HEK293T (cell line): ENCODE measurements at regions not wholly inside any gene's neighbourhood (a gene's known extent, or its start where the extent isn't known, plus 50 kb on each side); places are given as distances from the start of the nearest gene placed in this dataset.
A peak's percentile ranks its signal among the peaks of the same experiment; 100 is the strongest.

ENCODE experiments used
- CTCF ChIA-PET: fragments of 350-600 bp; formaldehyde crosslinking; extraction: SDS; loops from one replicate; lab custom pipeline; 2021; ENCODE audit warnings: antibody characterized with exemption, inconsistent platforms; lab: Yijun Ruan, JAX
- POLR2A ChIA-PET: fragments of 350-600 bp; formaldehyde crosslinking; extraction: SDS; loops from one replicate; lab custom pipeline; 2020; ENCODE audit warnings: antibody characterized with exemption, inconsistent platforms; lab: Yijun Ruan, JAX
- DNase-seq: peaks from one replicate; pipeline ENCODE4 v3.0.0; 2012; ENCODE audit warnings: mixed read lengths; ENCODE audit errors: extremely low spot score
- ARNT ChIP-seq: fragments of 450-650 bp; IDR thresholded peaks from 2 replicates; pipeline ENCODE4 v1.6.1; 2017; ENCODE audit warnings: mild to moderate bottlenecking
- BHLHE40 ChIP-seq: fragments of 450-650 bp; IDR thresholded peaks from 2 replicates; pipeline ENCODE4 v1.6.1; 2016; ENCODE audit warnings: mild to moderate bottlenecking, moderate library complexity, borderline replicate concordance
- CTBP1 ChIP-seq: fragments of 450-650 bp; IDR thresholded peaks from 2 replicates; pipeline ENCODE4 v1.6.1; 2016; ENCODE audit warnings: borderline replicate concordance
- ELF4 ChIP-seq: fragments of 450-650 bp; IDR thresholded peaks from 2 replicates; pipeline ENCODE4 v1.6.1; 2017; ENCODE audit warnings: antibody characterized with exemption
- FOXA1 ChIP-seq: fragments of 450-650 bp; IDR thresholded peaks from 2 replicates; pipeline ENCODE4 v1.6.1; 2016; ENCODE audit warnings: mild to moderate bottlenecking
- FOXK2 ChIP-seq: fragments of 450-650 bp; IDR thresholded peaks from 2 replicates; pipeline ENCODE4 v1.6.1; 2016; ENCODE audit warnings: mild to moderate bottlenecking
- FOXM1 ChIP-seq: fragments of 450-650 bp; IDR thresholded peaks from 2 replicates; pipeline ENCODE4 v1.6.1; 2017; ENCODE audit warnings: mild to moderate bottlenecking, borderline replicate concordance
- HDGF ChIP-seq: fragments of 450-650 bp; IDR thresholded peaks from 2 replicates; pipeline ENCODE4 v1.6.1; 2017; ENCODE audit warnings: antibody characterized with exemption, borderline replicate concordance
- L3MBTL2 ChIP-seq: fragments of 450-650 bp; conservative IDR thresholded peaks from 2 replicates; pipeline ENCODE4 v1.6.1; 2016; ENCODE audit warnings: mild to moderate bottlenecking
- LEF1 ChIP-seq: fragments of 450-650 bp; IDR thresholded peaks from 2 replicates; pipeline ENCODE4 v1.6.1; 2017; ENCODE audit warnings: mild to moderate bottlenecking, borderline replicate concordance
- NFRKB ChIP-seq: fragments of 450-650 bp; IDR thresholded peaks from 2 replicates; pipeline ENCODE4 v1.6.1; 2016; ENCODE audit warnings: mild to moderate bottlenecking, moderate library complexity
- PKNOX1 ChIP-seq: fragments of 450-650 bp; IDR thresholded peaks from 2 replicates; pipeline ENCODE4 v1.6.1; 2016
- SP1 ChIP-seq: fragments of 450-650 bp; IDR thresholded peaks from 2 replicates; pipeline ENCODE4 v1.6.1; 2017
- SUZ12 ChIP-seq: fragments of 450-650 bp; IDR thresholded peaks from 2 replicates; pipeline ENCODE4 v1.6.1; 2016; ENCODE audit warnings: mild to moderate bottlenecking
- TARDBP ChIP-seq: fragments of 450-650 bp; IDR thresholded peaks from 2 replicates; pipeline ENCODE4 v1.6.1; 2016
- ZNF384 ChIP-seq: fragments of 450-650 bp; IDR thresholded peaks from 2 replicates; pipeline ENCODE4 v1.6.1; 2016

GRCh38 chr4:36394352-36394903 is 113.0 kb downstream of the DTHD1 start:
- no peak for DNase-seq
- ChIA-PET CTCF (no interaction called here), POLR2A (no interaction called here)
- TF ChIP-seq NFRKB, result no peak
- no peak for TF ChIP-seq ARNT
- TF ChIP-seq SP1, result no peak
- TF ChIP-seq HDGF, result no peak
- no peak for TF ChIP-seq L3MBTL2
- no peak for TF ChIP-seq ELF4

- CTCF ChIA-PET, result interaction anchor here (0.6 to 1.0 kb wide), 2 partner anchors 42 to 51 kb away, joined by 3 to 4 read pairs; no protein-coding TSS in a partner anchor
- POLR2A ChIA-PET, result no interaction called here
- TF ChIP-seq BHLHE40, result no peak
- TF ChIP-seq ZNF384, result no peak
- TF ChIP-seq L3MBTL2, result no peak
- TF ChIP-seq FOXA1, result no peak
- no peak for TF ChIP-seq SP1
- DNase-seq, result peak; percentile 9
Measured at GRCh38 chr4:36399762-36400353, 118.4 kb downstream of the DTHD1 start.

- CTCF ChIA-PET, result interaction anchor here (0.5 kb wide), 1 partner anchor 987 kb away, joined by 4 read pairs; no protein-coding TSS in a partner anchor
Measured at GRCh38 chr4:36402008-36402758, 120.8 kb downstream of the DTHD1 start.

GRCh38 chr4:36411338-36411737 is 129.9 kb downstream of the DTHD1 start:
- ChIA-PET CTCF (no interaction called here), POLR2A (no interaction called here)
- DNase-seq, result no peak
- TF ChIP-seq FOXK2 (no peak), LEF1 (no peak), ARNT (no peak), FOXM1 (no peak), PKNOX1 (no peak), BHLHE40 (no peak), ELF4 (no peak), FOXA1 (no peak)

More at GRCh38 chr4:36402008-36402758, 120.8 kb downstream of the DTHD1 start:
- POLR2A ChIA-PET, result no interaction called here
- TF ChIP-seq PKNOX1 (no peak), FOXA1 (no peak), CTBP1 (no peak), ZNF384 (no peak), ARNT (no peak), FOXM1 (no peak), BHLHE40 (no peak), SUZ12 (no peak), TARDBP (no peak), FOXK2 (no peak), ELF4 (no peak), NFRKB (no peak), L3MBTL2 (no peak), SP1 (no peak)
- no peak for DNase-seq

- CTCF ChIA-PET, result no interaction called here
- DNase-seq, result no peak
- POLR2A ChIA-PET, result no interaction called here
- TF ChIP-seq CTBP1 (no peak), ZNF384 (no peak), ELF4 (no peak), HDGF (no peak), SP1 (no peak), TARDBP (no peak), BHLHE40 (no peak), NFRKB (no peak), ARNT (no peak)
Measured at GRCh38 chr4:36414248-36414647, 132.8 kb downstream of the DTHD1 start.

- POLR2A ChIA-PET, result no interaction called here
- CTCF ChIA-PET, result no interaction called here
- TF ChIP-seq ZNF384 (no peak), HDGF (no peak), CTBP1 (no peak)
- DNase-seq, result no peak
Measured at GRCh38 chr4:36417146-36417545, 135.7 kb downstream of the DTHD1 start.

GRCh38 chr4:36420111-36420679 is 138.8 kb downstream of the DTHD1 start:
- POLR2A ChIA-PET, result no interaction called here
- CTCF ChIA-PET, result no interaction called here
- no peak for DNase-seq
- no peak for TF ChIP-seq FOXM1
